HFF-Myc (cell line): ENCODE measurements at regions not wholly inside any gene's neighbourhood (a gene's known extent, or its start where the extent isn't known, plus 50 kb on each side); places are given as distances from the start of the nearest gene placed in this dataset.

Source experiments
- DNase-seq: peaks from one replicate; pipeline ENCODE4 v3.0.0-alpha.2; 2011; ENCODE audit warnings: low read depth; ENCODE audit errors: extremely low read depth
- H3K4me3 ChIP-seq: replicated peaks from 2 replicates; pipeline ENCODE4 v1.5.1; 2011; ENCODE audit warnings: low read depth, mild to moderate bottlenecking, control low read depth, low read length
- TF ChIP-seq, protein P1 (sequence below): IDR thresholded peaks from 2 replicates; pipeline ENCODE4 v1.5.1; 2012; ENCODE audit warnings: mild to moderate bottlenecking, low read depth, low read length, control low read depth; ENCODE audit errors: missing control alignments

DNA sequence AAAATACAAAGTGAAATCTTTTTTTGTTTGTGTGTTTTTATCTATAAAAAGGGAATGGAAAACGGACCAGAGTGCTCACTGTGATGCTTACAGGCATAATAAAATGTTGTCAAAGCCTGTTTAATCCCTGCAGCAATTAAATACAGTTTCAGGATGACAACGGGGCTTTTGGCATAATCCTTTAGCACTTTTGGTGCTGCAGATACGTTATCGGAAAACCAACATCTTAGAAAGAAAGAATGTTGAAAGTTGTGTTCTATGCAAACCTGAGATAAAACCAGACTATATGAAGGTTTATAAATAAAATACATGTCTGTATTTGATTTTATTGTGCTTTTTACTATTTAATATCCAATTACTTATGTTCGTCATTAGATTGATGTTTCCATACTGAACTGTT is 307.4 kb upstream of the DAB2 start:
- no peak for DNase-seq
- TF ChIP-seq, protein P1, sequence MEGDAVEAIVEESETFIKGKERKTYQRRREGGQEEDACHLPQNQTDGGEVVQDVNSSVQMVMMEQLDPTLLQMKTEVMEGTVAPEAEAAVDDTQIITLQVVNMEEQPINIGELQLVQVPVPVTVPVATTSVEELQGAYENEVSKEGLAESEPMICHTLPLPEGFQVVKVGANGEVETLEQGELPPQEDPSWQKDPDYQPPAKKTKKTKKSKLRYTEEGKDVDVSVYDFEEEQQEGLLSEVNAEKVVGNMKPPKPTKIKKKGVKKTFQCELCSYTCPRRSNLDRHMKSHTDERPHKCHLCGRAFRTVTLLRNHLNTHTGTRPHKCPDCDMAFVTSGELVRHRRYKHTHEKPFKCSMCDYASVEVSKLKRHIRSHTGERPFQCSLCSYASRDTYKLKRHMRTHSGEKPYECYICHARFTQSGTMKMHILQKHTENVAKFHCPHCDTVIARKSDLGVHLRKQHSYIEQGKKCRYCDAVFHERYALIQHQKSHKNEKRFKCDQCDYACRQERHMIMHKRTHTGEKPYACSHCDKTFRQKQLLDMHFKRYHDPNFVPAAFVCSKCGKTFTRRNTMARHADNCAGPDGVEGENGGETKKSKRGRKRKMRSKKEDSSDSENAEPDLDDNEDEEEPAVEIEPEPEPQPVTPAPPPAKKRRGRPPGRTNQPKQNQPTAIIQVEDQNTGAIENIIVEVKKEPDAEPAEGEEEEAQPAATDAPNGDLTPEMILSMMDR = no peak
- no peak overlapping the region for H3K4me3 ChIP-seq

- DNase-seq = no peak
- TF ChIP-seq, protein P1 = no peak
- no peak overlapping the region for H3K4me3 ChIP-seq
Measured at GRCh38 chr5:39730699-39731098, 305.9 kb upstream of the DAB2 start.

DNA sequence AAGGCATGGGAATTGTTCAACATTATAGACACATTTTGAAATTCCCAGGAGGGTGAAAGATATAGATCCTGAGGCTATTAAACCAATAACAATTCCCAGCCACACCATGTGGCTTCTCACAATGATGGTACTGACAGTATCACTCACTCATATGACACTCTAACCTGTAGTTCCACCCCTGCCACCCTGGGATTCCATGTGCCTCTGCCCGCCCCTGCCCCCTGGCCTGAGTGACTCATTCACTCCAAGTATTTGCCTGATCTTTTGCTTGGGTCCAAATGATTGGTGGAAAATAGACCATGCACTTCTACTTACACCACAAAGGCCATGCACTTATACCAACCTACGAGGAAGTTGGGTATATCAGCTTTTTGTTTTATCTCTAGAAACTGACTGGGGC is 305.2 kb upstream of the DAB2 start:
- H3K4me3 ChIP-seq = no peak overlapping the region
- TF ChIP-seq, protein P1 = no peak
- no peak for DNase-seq

- TF ChIP-seq, protein P1 = no peak
- DNase-seq = no peak
- H3K4me3 ChIP-seq = no peak overlapping the region
Measured at GRCh38 chr5:39726467-39726866, 301.7 kb upstream of the DAB2 start.

DNA sequence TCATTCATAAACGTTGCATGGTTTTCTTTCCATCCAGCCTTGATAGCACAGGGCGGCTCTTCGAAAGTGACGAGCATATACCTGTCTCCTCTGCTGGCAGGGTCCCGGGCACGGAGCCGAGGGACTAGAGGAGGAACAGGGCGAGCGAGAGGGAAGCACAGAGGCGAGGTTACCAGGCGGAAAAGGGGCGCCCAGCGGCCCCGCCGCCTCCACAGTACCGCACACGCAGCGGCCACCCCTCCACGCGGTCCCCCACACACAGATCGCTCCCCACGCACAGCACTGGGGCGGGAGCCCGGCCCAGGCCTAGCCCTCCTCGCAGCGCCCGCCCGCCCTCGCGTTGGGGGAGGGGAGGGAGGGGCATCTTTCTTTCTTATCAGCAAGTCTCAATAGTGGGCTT is 296.6 kb upstream of the DAB2 start:
- DNase-seq = no peak
- TF ChIP-seq, protein P1 = no peak
- no peak overlapping the region for H3K4me3 ChIP-seq

- TF ChIP-seq, protein P1 = no peak
- H3K4me3 ChIP-seq = no peak overlapping the region
- no peak for DNase-seq
Measured at GRCh38 chr5:39720136-39720535, 295.4 kb upstream of the DAB2 start.

DNA sequence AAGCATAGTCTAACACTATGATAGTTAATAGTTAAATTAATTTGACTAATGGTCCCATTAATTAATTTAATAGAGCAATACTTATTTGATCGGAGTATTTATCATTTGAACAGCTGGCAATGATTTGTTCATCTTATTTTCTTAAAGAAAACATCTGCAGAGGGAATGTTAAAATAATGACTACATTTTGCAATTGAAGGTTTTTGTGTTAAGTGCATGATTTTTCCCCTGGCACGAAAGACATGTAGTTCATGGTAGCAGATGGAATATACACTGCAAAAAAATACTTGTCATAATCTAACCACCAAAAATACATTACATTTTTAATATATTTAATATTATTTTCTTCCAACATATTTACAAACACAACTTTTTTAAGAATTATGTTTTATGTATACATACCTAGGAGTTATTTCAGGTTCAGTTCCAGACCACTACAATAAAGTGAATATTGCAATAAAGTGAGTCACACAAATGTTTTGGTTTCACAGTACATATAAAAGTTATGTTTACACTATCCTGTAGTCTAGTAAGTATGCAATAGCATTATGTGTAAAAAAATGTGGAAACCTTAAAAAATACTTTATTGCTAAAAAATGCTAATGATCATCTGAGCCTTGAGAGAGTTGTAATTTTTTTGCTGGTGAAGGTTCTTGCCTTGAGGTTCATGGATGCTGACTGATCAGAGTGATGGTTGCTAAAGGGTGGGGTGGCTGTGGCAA is 292.6 kb upstream of the DAB2 start:
- no peak for DNase-seq
- TF ChIP-seq, protein P1 = no peak
- no peak overlapping the region for H3K4me3 ChIP-seq
